ENCODE measurements at regions not wholly inside any gene's neighbourhood (a gene's known extent, or its start where the extent isn't known, plus 50 kb on each side); places are given as distances from the start of the nearest gene placed in this dataset.

DNA sequence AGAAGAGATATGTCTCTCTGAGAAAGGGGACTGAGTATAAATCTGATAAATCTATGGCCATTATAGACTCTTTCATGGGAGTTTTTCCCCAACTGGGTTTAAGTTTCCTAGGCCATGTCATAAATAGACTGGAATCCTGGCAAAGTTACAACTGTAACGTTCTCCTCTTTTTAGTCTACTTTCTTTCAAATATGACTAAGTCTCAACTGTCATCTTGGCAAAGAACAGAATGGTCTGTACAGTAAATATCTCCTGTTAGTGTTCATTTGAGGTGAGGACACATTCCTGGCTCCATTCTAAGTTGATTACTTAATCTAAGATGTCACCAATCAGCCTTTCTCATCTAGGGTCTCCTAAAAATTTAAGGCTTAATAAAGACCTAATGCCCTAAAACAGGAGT is 300.5 kb downstream of the BRINP2 start:
- TF ChIP-seq, protein P1, sequence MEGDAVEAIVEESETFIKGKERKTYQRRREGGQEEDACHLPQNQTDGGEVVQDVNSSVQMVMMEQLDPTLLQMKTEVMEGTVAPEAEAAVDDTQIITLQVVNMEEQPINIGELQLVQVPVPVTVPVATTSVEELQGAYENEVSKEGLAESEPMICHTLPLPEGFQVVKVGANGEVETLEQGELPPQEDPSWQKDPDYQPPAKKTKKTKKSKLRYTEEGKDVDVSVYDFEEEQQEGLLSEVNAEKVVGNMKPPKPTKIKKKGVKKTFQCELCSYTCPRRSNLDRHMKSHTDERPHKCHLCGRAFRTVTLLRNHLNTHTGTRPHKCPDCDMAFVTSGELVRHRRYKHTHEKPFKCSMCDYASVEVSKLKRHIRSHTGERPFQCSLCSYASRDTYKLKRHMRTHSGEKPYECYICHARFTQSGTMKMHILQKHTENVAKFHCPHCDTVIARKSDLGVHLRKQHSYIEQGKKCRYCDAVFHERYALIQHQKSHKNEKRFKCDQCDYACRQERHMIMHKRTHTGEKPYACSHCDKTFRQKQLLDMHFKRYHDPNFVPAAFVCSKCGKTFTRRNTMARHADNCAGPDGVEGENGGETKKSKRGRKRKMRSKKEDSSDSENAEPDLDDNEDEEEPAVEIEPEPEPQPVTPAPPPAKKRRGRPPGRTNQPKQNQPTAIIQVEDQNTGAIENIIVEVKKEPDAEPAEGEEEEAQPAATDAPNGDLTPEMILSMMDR (IDR thresholded peaks at IDR 0.05; ENCODE audit: extremely low read depth, missing control alignments), result no peak
- no peak for DNase-seq (ENCODE audit: low spot score)

DNA sequence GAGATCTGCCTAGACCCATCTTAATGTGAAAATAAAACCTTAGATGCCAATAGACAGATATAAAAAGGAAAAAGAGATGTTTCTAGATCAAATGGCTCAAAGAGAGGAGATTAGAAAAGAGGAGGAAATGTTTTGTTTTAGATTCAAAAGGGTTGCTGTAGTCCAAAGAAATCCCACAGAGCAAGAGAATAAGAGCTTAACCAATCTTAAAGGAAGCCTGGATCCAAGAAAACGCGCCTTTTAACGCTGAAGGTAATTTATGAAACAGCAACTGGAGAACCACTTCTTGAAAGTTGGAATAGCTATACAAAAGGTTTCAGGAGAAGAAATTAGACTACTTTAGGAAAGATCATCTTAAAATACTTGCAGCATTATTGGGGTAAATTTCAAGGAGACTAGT is 298.8 kb downstream of the BRINP2 start:
- TF ChIP-seq, protein P1 (IDR thresholded peaks at IDR 0.05; ENCODE audit: extremely low read depth, missing control alignments), result no peak
- DNase-seq (ENCODE audit: low spot score), result no peak

DNA sequence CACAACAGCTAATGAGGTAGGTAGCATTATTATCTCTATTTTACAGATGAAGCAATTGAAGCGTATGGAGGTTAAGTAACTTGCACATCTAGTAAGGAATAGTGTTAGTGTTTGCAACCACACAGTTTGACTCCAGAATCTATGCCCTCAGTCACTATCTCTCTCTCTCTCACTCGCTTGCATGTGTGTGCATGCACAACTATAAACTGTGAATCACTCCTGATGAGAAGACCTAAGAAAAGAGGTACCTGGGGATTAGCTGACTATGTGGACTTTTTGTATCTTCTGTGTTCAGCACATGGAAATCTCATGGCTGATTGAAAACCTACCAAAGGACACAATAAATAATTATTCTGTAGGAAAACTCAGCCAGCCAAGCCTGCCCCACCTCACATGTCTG is 295.5 kb downstream of the BRINP2 start:
- no peak for DNase-seq (ENCODE audit: low spot score)
- TF ChIP-seq, protein P1 (IDR thresholded peaks at IDR 0.05; ENCODE audit: extremely low read depth, missing control alignments), result no peak

GRCh38 chr1:177464686-177465085 is 293.9 kb downstream of the BRINP2 start:
- no peak for DNase-seq (ENCODE audit: low spot score)
- TF ChIP-seq, protein P1 (IDR thresholded peaks at IDR 0.05; ENCODE audit: extremely low read depth, missing control alignments), result no peak

DNA sequence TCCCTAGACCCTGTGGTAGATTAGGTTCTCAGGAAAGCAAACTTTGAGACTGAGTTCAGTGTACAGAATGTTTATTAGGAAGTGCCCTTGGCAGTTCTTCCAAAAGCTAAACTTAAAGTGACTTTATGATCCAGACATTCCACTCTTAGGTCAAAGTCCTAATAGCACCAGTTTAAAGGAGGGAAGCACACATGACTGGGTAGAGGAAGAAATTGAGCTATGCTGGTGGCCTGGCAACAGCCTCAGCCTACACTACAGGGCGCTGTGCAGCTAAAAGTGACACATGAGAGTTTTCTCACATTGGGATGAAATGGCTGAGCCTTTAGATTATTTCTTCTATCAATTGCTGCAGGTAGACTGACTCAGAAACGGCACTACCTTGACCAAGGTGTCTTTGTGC is 280.4 kb downstream of the BRINP2 start:
- TF ChIP-seq, protein P1 (IDR thresholded peaks at IDR 0.05; ENCODE audit: extremely low read depth, missing control alignments), result no peak
- no peak for DNase-seq (ENCODE audit: low spot score)

DNA sequence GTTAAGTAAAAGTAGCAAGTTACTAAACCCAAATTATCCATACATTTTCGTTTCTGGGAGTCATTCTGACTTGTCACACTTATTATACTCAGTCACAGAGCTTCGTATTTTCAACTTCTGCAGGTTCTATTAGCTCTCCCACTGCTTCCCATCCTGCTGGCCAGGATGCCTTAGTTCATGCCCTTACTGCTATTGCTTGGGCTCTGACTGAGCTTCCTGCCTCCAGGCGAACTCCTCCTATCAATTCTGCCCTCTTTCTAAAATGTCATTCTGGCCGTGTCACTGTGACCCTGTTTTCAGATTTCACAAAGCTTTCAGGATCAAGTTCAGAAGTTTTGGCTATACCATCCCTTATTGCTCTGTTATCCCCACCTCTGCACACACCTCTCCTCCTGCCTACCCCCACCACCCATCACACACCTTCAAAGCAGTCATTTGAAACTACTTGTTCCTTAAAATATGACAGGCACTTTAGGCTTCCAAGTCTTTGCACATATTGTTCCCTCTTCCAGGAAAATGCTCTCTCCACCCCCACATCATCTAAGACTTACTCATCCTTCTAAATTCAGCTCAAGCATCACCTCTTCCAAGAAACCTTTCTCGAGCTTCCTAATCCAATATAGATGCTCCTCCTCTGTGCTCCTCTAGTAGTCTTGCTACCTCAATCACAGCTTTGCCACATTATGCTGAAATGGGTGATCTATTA is 278.0 kb downstream of the BRINP2 start:
- DNase-seq (ENCODE audit: low spot score), result no peak
- TF ChIP-seq, protein P1 (IDR thresholded peaks at IDR 0.05; ENCODE audit: extremely low read depth, missing control alignments), result no peak

DNA sequence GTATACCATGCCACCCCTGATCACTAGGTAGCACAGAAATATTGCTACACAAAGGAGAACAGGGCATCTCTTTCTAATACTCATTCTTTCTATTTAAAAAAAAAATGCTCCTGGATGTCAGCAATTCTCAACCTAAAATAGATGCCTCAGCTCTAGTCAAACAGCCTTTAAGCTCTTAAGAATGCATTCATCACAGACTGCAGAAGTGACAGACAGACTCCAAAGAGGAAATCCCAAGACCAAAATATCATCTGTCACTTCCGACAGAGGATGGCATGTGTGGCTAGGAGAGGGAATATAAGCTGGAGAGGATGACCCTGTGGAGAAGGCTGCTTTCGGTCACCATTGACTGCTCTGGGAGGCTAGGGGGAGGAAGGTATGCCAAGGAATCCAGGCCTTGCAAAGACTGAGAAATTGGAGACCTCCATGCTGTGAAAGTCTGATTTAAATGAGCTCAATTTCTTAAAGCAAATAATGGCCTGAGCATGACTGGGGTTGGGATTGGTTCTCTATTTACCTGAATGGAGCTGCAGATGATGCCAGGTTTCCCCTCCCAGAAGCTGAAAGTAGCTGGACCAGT is 277.4 kb downstream of the BRINP2 start:
- TF ChIP-seq, protein P1 (IDR thresholded peaks at IDR 0.05; ENCODE audit: extremely low read depth, missing control alignments), result no peak
- DNase-seq (ENCODE audit: low spot score), result no peak
